HG03565 (cell line): ENCODE measurements at regions not wholly inside any gene's neighbourhood (a gene's known extent, or its start where the extent isn't known, plus 50 kb on each side); places are given as distances from the start of the nearest gene placed in this dataset.
"Not testable (repeated sequence)": the region's sequence is repeated elsewhere in the genome, so short reads cannot be mapped to it uniquely, and the experiment has no call there.

ENCODE experiments used
- ATAC-seq: cut with Tn5 transposase; IDR thresholded peaks from one replicate; pipeline ENCODE4 v1.9.1; 2021; ENCODE audit warnings: mild to moderate bottlenecking, moderate library complexity; ENCODE audit not compliant: unreplicated experiment

DNA sequence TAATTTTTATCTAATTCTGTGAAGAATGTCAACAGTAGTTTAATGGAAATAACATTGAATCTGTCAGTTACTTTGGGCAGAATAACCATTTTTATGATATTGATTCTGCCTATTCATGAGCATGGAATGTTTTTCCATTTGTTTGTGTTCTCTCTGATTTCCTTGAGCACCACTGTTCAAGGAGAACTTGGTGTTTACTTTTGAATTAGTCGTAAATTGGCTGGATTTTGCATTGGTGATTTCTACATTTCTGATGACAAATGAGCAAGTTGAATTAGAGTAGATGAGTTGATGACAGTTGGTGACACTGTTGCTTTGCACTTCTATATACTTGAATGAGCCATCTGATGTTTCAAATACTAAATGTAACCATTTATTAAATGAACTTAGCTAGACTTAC is 1007.3 kb upstream of the ADAMTS5 start:
- not testable (repeated sequence) for ATAC-seq

DNA sequence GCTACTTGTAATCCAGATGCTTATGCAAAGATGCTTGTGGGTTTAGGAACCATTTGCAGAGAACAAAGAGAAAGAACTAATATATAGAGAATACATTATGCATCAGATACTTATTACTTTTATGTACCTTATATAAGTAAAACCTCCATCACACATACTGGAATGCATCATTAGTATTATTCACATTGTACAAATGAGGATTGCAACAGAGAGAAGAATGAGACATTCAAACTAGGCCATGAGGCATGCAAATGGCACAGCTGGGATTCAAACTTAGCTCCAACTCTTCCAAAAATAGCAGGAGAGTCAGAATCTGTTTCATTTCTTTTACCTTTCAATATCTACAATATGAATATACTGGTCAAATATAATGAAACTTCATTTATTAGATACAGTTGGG is 1001.4 kb upstream of the ADAMTS5 start:
- not testable (repeated sequence) for ATAC-seq

DNA sequence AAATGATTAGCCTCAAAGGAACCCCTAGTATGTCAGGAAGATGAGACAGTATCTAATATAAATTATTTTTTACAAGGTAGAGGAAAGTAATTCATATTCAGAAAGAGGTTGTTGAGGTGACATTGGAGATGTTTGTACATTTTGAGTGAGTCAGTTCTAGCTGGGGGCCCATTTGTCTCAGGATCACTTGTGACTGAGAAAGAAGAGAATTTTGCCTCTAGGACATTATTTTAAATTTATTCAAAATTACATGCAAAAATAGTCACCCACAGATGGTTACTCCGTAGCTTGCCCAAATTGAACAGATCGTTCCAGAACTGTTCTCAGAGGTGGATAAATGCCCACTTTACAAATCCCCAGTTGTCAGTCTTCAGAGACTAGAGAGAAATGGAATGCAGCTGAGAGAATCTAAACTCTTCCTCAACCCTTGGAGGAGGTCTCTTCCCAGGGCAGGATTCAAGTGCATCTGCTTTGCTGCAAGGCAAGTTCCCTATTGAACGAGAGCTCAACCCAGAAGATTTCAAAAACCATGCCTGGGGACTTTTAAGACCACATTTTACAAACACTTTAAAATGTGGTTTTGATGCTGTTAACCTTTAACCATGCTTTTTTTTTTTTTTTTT is 987.8 kb upstream of the ADAMTS5 start:
- ATAC-seq = no peak

DNA sequence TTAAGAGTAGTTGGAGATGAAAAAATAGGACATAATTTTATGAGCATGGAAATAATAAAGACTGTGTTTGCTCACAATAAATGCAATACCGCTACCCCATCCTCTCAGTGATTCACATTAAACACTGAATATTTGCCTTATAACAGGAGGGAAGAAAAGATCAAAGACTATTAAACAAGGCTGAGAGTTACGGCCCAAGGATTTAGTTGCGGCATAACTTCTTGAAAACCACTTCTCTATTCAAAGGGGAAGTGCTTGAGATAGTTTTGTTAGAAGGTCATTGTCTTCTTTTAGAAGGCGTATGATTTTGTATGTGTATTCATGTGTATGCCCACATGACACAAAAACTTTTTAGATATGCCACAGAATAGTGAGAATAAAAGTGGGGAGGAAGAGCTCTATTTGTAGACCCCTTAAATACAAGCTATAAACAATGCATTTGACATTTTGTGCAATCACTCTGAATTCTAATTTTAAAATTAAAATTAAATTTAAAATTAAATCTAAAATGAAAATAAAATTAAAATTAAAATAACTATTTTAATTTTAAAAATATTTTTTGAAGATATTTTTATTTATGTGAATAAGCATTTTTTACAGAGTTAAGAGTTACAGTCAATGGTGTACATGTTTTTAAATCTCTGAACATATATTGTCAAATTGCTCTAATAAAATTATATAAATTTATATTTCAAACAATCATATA is 986.6 kb upstream of the ADAMTS5 start:
- no peak for ATAC-seq

DNA sequence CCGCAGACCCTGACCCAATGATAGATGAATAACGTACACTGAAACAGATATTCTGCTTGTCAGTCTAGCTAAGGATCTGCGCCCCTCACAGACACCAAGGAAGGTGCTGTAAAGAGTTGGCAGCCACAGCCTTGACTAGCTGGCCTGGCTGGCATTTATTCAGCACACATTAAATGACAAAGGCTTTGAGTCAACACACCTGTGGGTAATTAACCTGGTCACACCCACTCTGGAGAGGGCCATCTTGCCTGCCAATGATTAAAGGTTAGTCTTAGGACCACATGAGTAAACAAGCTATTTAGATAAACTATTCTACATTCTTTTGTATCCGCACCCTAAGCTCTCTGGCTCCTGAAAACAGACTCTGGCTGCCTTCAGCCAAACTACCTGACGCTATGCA is 982.2 kb upstream of the ADAMTS5 start:
- not testable (repeated sequence) for ATAC-seq

DNA sequence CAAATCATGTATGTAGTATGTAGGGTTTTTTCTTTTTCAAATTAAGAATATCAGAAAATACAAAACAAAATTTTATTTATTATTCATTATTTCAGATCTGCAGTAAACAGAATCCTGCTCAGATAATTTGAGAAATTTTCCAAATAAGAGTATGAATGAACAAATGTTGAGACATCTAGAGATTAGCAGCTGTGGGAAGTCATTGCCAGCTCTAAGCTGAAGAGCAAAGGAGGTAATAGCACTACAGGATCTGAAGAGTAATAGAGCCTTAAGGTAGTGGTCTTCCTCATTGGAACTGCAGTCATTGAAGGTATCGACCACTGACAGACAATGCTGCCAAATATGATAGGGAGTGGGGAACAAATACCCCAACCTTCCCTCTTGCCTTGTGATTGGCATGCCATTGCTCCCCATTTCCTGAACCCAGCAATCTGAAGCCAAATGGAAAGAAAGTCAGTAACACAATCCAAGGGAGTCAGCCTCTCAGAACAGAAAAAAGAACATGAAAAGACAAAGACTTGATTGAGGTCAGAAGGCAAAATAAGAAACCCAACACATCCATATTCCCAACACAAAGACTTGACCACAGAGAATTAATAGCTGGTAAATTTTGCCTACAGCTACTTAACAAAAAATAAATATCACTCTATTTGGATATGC is 963.4 kb upstream of the ADAMTS5 start:
- not testable (repeated sequence) for ATAC-seq

DNA sequence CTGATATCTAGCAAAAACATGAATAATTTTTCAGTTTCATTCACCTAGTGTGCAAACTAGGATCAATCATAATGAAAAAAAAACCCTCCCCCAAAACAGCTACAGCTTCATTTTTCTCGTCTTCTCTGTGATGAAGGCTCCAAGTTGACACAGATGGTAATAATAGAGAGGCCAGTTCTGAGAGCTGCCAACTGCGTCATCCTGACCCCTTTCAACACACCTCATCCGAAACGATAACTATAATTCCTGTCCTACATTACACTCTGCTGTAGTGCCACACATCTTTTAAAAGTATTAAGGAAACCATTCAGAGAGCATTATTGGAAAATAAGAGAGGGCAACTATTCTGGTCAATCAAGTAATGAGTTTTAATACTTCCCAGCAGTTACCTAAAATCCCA is 962.3 kb upstream of the ADAMTS5 start:
- not testable (repeated sequence) for ATAC-seq

DNA sequence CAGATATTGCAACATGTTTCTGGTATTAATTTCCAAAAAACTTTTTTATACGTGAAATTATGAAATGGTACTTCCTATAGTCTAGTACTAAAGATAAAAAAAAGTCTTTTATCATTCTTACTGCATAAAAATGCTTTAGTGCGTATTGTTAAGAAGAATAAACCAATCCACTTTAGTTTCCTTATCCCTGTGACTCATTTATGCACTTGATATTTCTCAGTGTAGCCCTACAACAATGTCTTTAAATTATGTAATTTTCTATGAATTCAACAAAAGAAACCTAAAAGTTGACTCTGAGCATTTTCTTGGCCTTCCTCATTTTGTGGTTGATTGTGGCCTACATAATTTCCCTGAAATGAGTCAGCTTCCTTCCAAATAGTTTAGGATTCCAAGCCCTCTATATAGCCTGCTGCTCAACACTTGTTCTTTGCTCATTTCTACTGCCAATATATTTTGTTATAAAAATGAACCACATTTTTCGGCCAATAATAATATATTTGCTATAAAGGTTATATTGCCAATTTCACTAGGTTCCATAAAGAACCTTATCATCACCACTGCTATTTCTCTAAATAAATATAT is 961.7 kb upstream of the ADAMTS5 start:
- not testable (repeated sequence) for ATAC-seq

DNA sequence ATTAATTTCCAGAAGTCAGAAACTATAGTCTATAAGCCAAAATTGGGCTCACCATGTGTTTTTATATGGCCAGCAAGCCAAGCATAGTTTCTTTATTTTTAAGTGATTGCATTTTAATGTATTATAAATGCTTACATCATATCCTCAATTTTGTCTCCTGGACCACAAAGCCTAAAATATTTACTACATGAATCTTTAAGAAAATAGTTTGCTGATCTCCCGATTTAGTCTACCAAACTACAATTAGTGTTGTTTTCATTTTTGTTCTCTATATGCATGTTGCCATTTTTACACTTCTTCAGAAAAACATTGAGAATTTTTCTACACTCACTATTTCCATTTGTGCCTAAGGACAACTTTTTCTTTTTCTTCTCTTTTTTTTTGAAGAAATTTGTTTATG is 954.5 kb upstream of the ADAMTS5 start:
- not testable (repeated sequence) for ATAC-seq

DNA sequence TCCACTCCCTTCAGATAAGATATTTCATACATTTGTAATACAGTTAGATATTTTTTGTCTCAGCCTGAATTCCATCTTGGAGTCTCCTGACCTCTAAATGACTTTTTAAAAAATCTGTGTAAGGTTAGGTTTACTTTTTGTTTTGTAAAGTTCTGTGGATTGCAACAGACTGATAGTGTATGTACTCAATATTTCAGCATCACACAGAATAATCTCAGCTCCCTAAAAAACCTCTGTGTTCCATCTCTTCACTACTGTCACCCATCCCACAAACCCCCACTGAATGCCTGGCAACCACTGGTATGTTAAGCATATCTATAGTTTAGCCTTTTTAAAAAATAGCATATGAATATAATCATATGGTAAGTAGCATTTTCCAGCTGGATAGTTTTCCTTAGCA is 951.1 kb upstream of the ADAMTS5 start:
- not testable (repeated sequence) for ATAC-seq

DNA sequence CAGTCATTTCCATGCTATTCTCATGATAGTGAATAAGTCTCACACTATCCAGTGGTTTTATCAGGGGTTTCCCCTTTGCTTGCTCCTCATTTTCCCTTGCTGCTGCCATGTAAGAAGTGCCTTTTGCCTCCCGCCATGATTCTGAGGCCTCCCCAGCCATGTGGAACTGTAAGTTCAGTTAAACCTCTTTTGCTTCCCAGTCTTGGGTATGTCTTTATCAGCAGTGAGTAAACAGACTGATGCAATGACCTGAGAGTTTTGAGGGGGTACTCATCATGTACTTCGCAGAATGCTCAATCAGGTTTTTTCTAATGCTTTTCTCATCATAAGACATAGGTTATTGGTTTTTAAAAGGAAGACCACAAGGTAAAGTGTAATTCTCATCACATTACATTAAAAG is 949.4 kb upstream of the ADAMTS5 start:
- not testable (repeated sequence) for ATAC-seq

DNA sequence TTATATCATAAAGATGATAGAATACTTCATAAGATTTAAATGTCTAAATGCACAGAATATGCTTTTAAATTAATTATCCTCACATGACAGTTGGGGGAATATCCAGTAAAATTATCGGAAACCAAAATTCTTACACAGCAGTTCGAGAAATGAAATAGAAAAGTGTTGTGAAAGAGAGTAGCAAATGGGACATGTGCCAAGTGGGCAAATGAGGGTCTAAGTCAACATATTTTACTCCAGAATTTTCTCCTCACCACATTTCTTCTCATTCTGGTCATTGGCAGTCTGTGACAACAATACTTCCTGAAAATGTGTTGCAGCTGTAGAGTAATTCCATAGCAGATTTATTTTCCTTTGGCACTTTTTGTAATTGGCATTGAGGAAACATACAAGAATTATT is 945.2 kb upstream of the ADAMTS5 start:
- ATAC-seq = not testable (repeated sequence)

DNA sequence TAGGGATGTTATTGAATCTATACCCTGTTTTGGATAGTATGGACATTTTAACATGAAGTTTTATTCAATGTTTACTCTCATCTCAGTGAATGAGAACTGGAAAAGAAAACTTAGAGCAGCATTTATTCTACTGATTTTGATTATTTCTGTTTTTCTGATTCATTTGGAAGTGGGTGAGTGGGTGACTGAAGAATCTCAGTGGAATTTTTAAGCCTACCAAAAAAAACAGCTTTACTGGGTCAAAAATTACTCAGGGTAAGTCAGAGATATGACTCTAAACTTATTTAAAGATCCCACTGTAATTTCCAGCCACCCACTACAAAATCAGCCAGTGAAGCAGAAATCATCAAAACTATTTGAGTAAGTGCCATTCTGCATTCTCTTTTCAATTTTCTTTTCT is 942.6 kb upstream of the ADAMTS5 start:
- not testable (repeated sequence) for ATAC-seq

DNA sequence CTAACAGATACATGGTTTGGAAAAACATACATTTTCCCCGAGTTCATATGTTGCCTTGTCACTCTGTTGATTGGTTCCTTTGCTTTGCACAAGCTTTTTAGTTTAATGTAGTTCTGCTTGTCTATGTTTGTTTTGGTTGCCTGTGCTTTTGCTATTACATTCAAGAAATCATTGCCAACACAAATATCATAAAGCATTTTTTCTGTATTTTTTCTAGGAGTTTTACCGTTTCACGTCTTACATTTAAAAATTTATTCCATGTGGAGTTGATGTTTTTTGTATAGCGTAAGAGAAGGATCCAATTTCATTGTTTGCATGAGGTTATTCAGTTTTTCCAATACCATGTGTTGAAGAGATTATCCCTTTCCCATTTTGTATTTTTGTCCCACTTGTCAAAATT is 941.9 kb upstream of the ADAMTS5 start:
- ATAC-seq = not testable (repeated sequence)

DNA sequence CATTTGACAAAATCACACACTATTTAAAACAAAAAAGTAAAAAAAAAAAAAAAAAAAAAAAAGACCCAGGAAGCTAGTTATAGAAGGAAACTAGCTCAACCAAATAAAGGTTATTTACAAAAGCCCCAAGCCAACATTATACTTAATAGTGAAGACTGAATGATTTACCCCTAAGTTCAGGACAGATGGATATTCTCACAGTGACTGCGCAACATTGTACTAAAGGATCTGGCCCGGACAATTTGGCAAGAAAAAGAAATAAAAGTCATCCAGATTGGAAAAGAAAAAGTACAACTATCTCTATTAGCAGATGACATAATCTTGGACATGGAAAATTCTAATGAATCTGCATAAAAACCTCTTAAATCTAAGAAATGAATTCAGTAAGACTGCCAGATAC is 936.0 kb upstream of the ADAMTS5 start:
- not testable (repeated sequence) for ATAC-seq

DNA sequence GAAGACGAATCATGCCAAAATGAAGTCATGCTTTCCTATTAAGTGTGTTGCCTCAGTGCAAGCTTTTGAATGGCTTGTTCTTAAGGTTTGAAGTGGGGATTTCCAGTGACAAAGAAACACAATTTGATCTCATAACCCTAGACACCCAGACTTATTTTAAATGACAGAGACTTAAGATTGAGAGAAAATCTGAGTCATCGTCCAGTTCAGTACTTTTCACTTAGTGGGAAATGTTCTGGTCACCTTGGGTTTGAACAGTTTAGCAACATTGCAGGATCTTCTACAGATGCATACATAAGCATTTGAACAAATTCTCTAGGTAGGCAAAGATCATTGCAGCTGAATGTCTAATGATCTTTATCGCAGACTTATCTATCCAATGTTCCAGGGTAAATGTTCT is 926.7 kb upstream of the ADAMTS5 start:
- not testable (repeated sequence) for ATAC-seq

DNA sequence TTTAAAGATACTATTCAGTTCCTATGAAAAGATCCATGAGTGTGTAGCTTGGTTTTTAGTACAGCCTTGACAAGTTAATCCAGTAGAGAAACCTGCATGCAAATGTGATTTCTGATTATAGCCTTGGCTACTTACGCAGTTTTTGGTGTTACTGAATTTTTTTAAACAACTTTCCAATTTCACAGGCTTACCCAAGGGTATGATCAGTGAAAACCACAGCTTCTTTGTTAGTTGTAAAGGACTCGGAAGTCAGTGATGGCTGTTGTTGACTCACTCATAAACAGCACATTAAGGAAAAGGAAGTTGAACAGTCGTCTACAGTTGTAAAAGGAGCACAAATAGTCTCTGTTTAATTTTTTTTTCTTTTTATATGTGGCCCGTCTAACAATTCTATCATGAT is 924.6 kb upstream of the ADAMTS5 start:
- ATAC-seq = not testable (repeated sequence)

DNA sequence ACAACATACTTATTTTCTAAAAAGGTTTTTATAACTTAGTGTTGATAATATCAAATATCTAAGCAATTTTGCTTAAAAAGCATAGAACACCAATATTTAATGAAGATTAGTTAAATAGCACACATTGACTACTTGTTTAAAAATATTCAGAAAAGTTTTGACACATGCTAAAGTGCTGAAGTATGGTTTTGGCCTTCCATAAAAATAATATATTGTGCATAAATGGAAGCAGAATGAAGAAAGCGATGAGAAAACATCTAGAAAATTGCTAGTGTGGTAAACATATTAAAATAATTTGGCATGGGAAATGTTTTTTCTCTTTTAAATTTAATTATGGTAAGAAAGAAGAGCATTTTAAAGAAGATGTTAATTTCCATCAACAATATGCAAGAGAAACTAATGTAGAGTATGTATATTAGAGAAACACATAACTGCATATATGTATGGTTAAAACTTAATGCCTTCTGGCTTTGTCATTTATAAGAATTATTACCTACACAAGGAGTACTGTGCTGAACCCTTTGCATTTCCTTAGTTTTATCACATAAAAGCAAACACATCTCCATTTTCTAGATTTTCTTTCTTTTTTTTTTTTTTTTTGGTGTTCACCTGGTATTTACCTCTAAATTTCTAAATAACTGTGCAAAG is 921.0 kb upstream of the ADAMTS5 start:
- ATAC-seq = not testable (repeated sequence)

DNA sequence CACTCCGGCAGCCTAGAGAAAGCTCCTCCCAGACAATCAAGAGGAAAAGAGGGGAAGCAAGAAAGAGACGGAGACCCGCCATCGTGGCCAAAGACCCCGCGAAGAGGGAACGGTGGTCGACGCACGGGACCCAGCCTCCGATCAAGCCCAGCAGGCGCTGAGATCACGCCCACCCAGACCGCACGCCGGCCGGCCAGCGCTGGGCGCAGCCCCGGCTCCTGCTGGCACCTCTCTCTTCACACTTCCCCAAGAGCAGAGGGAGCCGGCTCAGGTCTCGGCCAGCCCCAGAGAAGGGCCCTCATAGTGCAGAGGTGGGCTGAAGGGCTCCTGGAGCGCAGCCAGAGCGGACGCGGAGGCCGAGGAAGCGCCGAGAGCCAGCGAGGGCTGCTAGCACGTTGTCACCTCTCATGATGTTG is 918.4 kb upstream of the ADAMTS5 start:
- no peak for ATAC-seq

DNA sequence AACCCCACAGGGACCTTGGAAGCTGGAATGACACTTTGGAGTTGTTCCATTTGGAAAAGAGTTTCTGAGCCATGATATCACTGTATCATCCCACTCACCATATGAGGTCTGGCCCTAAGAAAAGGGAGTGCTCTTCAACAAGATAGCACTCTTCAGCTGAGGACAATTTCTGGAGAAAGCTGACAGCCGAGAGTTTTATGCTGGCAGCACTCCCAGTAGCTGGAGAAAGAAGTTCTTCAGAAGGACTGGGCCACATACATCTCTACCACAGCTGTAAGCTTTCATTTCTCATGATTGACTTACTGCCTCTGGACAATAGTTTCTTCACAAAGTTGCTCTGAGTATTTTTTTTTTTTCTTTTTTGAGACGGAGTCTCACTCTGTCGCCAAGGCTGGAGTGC is 914.4 kb upstream of the ADAMTS5 start:
- ATAC-seq = not testable (repeated sequence)

DNA sequence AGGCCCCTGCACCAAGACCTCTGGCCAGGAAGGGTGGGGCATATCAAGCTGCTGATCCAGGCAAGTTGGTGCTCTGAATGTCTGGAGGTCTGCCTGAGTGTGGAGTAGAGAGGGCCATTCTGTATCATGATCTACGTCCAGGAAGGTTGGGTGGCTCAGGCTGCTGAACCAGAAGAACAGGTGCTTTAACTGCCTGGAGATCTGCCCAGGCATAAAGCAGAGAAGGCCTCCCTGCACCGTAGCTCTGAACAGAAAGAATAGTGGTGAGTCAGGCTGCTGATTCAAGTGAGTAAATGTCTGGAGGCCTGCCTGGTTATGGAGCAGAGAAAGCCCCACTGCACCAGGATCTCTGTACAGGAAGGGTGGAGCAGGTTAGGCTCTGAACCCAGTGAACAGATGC is 905.5 kb upstream of the ADAMTS5 start:
- not testable (repeated sequence) for ATAC-seq
